Mammary epithelial cell (primary cell): ENCODE measurements at regions not wholly inside any gene's neighbourhood (a gene's known extent, or its start where the extent isn't known, plus 50 kb on each side); places are given as distances from the start of the nearest gene placed in this dataset.

Source experiments
- CTCF ChIP-seq, 2 donors: IDR thresholded peaks in 1 of 2; conservative IDR thresholded peaks in 1 of 2; 2 replicates each; pipeline ENCODE4 v1.5.1; 2011 to 2012; ENCODE audit warnings: inconsistent platforms in 2 of 2, low read length in 2 of 2, mild to moderate bottlenecking in 2 of 2, control low read depth in 1 of 2, low read depth in 1 of 2; ENCODE audit not compliant: insufficient read depth in 1 of 2; ENCODE audit errors: extremely low read depth in 1 of 2
- EZH2 ChIP-seq: IDR thresholded peaks from 2 replicates; pipeline ENCODE4 v1.6.1; 2012; ENCODE audit warnings: low read length, inconsistent platforms, borderline replicate concordance

GRCh38 chr11:23233075-23233474, 372.8 kb upstream of the CCDC179 start:
- TF ChIP-seq CTCF (conservative IDR thresholded peaks at IDR 0.05 in 1 of 2, IDR thresholded peaks at IDR 0.05 in 1 of 2; ENCODE audit: extremely low read depth in 1 of 2, insufficient read depth in 1 of 2, low read depth in 1 of 2, low read length in 2 of 2) (no peak), EZH2 (no peak)
